GM23338 (cell line): ENCODE measurements at regions not wholly inside any gene's neighbourhood (a gene's known extent, or its start where the extent isn't known, plus 50 kb on each side); places are given as distances from the start of the nearest gene placed in this dataset.

Experiments used
- ATAC-seq: fragments of 200-7000 bp; cut with Tn5 transposase; 3 replicates; pipeline ENCODE4 v1.9.1; 2020
- DNase-seq: peaks from one replicate; pipeline ENCODE4 v3.0.0-alpha.2; 2015; ENCODE audit warnings: low spot score
- H2AFZ ChIP-seq: fragments of 200-600 bp; sonication (generic); 2 replicates; pipeline ENCODE4 v1.8.0; 2016; ENCODE audit warnings: antibody characterized with exemption, mild to moderate bottlenecking, moderate library complexity
- H3F3A ChIP-seq: fragments of 200-600 bp; sonication (generic); replicated peaks from 2 replicates; pipeline ENCODE4 v1.8.0; 2017; ENCODE audit warnings: antibody characterized with exemption, mixed run types, low read depth
- H3K27ac ChIP-seq: fragments of 200-600 bp; sonication (generic); 2 replicates; pipeline ENCODE4 v1.6.1; 2016; ENCODE audit warnings: low read depth
- H3K27me3 ChIP-seq: fragments of 200-600 bp; sonication (generic); 2 replicates; pipeline ENCODE4 v1.8.0; 2016; ENCODE audit warnings: mild to moderate bottlenecking, mixed run types, moderate library complexity; ENCODE audit not compliant: insufficient read depth
- H3K36me3 ChIP-seq: fragments of 200-600 bp; sonication (generic); 2 replicates; pipeline ENCODE4 v1.8.0; 2016; ENCODE audit warnings: mild to moderate bottlenecking; ENCODE audit not compliant: insufficient read depth
- H3K4me1 ChIP-seq: fragments of 200-600 bp; sonication (generic); 2 replicates; pipeline ENCODE4 v1.8.0; 2016; ENCODE audit warnings: mild to moderate bottlenecking, moderate library complexity; ENCODE audit not compliant: insufficient read depth
- H3K4me2 ChIP-seq: fragments of 200-600 bp; sonication (generic); 2 replicates; pipeline ENCODE4 v1.7.1; 2017; ENCODE audit warnings: mixed run types
- H3K4me3 ChIP-seq: fragments of 200-600 bp; sonication (generic); 2 replicates; pipeline ENCODE4 v1.6.1; 2016; ENCODE audit warnings: mixed run types
- H3K79me2 ChIP-seq: fragments of 200-600 bp; sonication (generic); replicated peaks from 2 replicates; pipeline ENCODE4 v1.8.0; 2017; ENCODE audit warnings: mild to moderate bottlenecking; ENCODE audit not compliant: insufficient read depth
- H3K9me2 ChIP-seq: fragments of 200-600 bp; sonication (generic); 2 replicates; pipeline ENCODE4 v1.8.0; 2017; ENCODE audit not compliant: insufficient read depth
- H4K20me1 ChIP-seq: fragments of 200-600 bp; sonication (generic); replicated peaks from 2 replicates; pipeline ENCODE4 v1.8.0; 2017; ENCODE audit warnings: mild to moderate bottlenecking; ENCODE audit not compliant: insufficient read depth
- H3K27ac Mint-ChIP-seq: 2 replicates; pipeline ENCODE4 v1.8.0; 2020; ENCODE audit warnings: inconsistent platforms, mild to moderate bottlenecking, moderate library complexity, mixed read lengths
- H3K27me3 Mint-ChIP-seq: 3 replicates; pipeline ENCODE4 v1.8.0; 2022; ENCODE audit warnings: low read depth, mild to moderate bottlenecking, moderate library complexity, mixed read lengths, inconsistent platforms; ENCODE audit not compliant: insufficient read depth, poor library complexity
- H3K36me3 Mint-ChIP-seq: 3 replicates; pipeline ENCODE4 v1.8.0; 2021; ENCODE audit warnings: low read depth, mild to moderate bottlenecking, inconsistent platforms, moderate library complexity, mixed read lengths
- H3K4me1 Mint-ChIP-seq: 3 replicates; pipeline ENCODE4 v1.8.0; 2020; ENCODE audit warnings: mild to moderate bottlenecking, inconsistent platforms, mixed read lengths
- H3K4me3 Mint-ChIP-seq: 3 replicates; pipeline ENCODE4 v1.8.0; 2021; ENCODE audit warnings: moderate library complexity, mild to moderate bottlenecking, inconsistent platforms, mixed read lengths
- H3K9me3 Mint-ChIP-seq: 3 replicates; pipeline ENCODE4 v1.8.0; 2020; ENCODE audit warnings: moderate library complexity, mild to moderate bottlenecking, inconsistent platforms, mixed read lengths
- CREB1 ChIP-seq: fragments of 250-450 bp; sonication (Bioruptor Pico); IDR thresholded peaks from 2 replicates; pipeline ENCODE4 v1.5.0; 2020; ENCODE audit warnings: low read depth, mild to moderate bottlenecking, moderate library complexity
- EZH2 ChIP-seq: fragments of 200-600 bp; sonication (generic); IDR thresholded peaks from one replicate; pipeline ENCODE4 v1.8.0; 2017; ENCODE audit warnings: antibody characterized with exemption, mild to moderate bottlenecking, low read depth; ENCODE audit not compliant: unreplicated experiment
- EZH2phosphoT487 ChIP-seq: fragments of 200-600 bp; sonication (generic); IDR thresholded peaks from one replicate; pipeline ENCODE4 v1.8.1; 2018; ENCODE audit warnings: antibody characterized with exemption; ENCODE audit not compliant: unreplicated experiment
- JUNB ChIP-seq: IDR thresholded peaks from one replicate; pipeline ENCODE4 v1.6.1; 2016; ENCODE audit warnings: antibody characterized with exemption; ENCODE audit not compliant: unreplicated experiment
- NANOG ChIP-seq: IDR thresholded peaks from 2 replicates; pipeline ENCODE4 v1.6.1; 2016; ENCODE audit warnings: antibody characterized with exemption, borderline replicate concordance
- POLR2AphosphoS5 ChIP-seq: IDR thresholded peaks from 2 replicates; pipeline ENCODE4 v1.6.1; 2016; ENCODE audit warnings: antibody characterized with exemption, low read depth
- STAT1 ChIP-seq: IDR thresholded peaks from one replicate; pipeline ENCODE4 v1.6.1; 2016; ENCODE audit warnings: antibody characterized with exemption; ENCODE audit not compliant: unreplicated experiment
- ZNF114 ChIP-seq: fragments of 250-450 bp; sonication (Bioruptor Pico); IDR thresholded peaks from 2 replicates; pipeline ENCODE4 v1.5.0; 2020; ENCODE audit warnings: mild to moderate bottlenecking, moderate library complexity
- ZNF331 ChIP-seq: fragments of 250-450 bp; sonication (Bioruptor Pico); IDR thresholded peaks from 2 replicates; pipeline ENCODE4 v1.5.0; 2020; ENCODE audit warnings: low read depth, mild to moderate bottlenecking, moderate library complexity
- TF ChIP-seq, protein P1 (sequence below), 2 experiments: fragments of 200-600 bp in 1 of 2; sonication (generic) in 1 of 2; conservative IDR thresholded peaks; 2 replicates each; pipeline versions ENCODE4 v1.5.1 to v1.6.1; 2016 to 2017; ENCODE audit warnings: antibody characterized with exemption in 2 of 2, low read depth in 2 of 2, mild to moderate bottlenecking in 2 of 2, moderate library complexity in 1 of 2
- TF ChIP-seq, protein P2 (sequence below): IDR thresholded peaks from 2 replicates; pipeline ENCODE4 v1.6.1; 2016; ENCODE audit warnings: antibody characterized with exemption
- TF ChIP-seq, protein P3 (sequence below): IDR thresholded peaks from one replicate; pipeline ENCODE4 v1.6.1; 2018; ENCODE audit warnings: antibody characterized with exemption; ENCODE audit not compliant: unreplicated experiment
- TF ChIP-seq, protein P4 (sequence below): fragments of 250-450 bp; sonication (Bioruptor Pico); IDR thresholded peaks from 2 replicates; pipeline ENCODE4 v1.5.0; 2020; ENCODE audit warnings: mild to moderate bottlenecking, moderate library complexity

DNA sequence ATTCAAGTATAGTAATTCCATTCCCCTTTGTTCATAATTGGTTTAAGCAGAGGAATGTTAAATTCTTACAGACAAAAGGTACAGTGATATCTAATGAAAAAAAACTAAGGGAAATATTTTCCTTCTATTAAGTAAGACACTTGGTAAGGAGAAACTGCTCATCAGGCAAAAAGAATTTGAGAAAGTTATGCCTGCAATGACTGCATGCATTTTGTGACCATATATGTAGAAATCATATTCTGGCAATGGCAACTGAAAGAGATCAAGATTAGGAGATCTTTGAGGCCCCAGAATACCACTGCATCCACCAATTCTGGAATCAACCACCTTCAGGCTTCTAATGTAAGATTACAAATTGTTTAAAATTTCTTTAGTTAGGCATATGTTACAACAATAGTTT lies 364.8 kb downstream of the PCDH10 start:
- H3K27me3 ChIP-seq, result no peaks in the 10 kb centered on the region
- Mint-ChIP-seq H3K27ac (no peak overlapping the region), H3K9me3 (peaks cover 12% of the 10 kb centered on the region), H3K4me3 (no peak overlapping the region), H3K36me3 (peaks cover 8% of the 10 kb centered on the region; the same call in 2 of the 3 replicates), H3K4me1 (0 out of 3 replicates have a peak, but pooled peaks cover 2% of the 10 kb centered on the region), H3K27me3 (peaks cover 3% of the 10 kb centered on the region)
- no peaks in the 10 kb centered on the region for H3K79me2 ChIP-seq
- no peak overlapping the region for H3K4me2 ChIP-seq
- H2AFZ ChIP-seq, result no peak overlapping the region
- H3F3A ChIP-seq, result no peaks in the 10 kb centered on the region
- H4K20me1 ChIP-seq, result no peaks in the 10 kb centered on the region
- H3K4me1 ChIP-seq, result no peaks in the 10 kb centered on the region
- H3K4me3 ChIP-seq, result no peak overlapping the region
- TF ChIP-seq, protein P1, sequence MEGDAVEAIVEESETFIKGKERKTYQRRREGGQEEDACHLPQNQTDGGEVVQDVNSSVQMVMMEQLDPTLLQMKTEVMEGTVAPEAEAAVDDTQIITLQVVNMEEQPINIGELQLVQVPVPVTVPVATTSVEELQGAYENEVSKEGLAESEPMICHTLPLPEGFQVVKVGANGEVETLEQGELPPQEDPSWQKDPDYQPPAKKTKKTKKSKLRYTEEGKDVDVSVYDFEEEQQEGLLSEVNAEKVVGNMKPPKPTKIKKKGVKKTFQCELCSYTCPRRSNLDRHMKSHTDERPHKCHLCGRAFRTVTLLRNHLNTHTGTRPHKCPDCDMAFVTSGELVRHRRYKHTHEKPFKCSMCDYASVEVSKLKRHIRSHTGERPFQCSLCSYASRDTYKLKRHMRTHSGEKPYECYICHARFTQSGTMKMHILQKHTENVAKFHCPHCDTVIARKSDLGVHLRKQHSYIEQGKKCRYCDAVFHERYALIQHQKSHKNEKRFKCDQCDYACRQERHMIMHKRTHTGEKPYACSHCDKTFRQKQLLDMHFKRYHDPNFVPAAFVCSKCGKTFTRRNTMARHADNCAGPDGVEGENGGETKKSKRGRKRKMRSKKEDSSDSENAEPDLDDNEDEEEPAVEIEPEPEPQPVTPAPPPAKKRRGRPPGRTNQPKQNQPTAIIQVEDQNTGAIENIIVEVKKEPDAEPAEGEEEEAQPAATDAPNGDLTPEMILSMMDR (conservative IDR thresholded peaks at IDR 0.05; ENCODE audit: low read depth in 2 of 2), result no peak
- TF ChIP-seq EZH2phosphoT487, result no peak
- TF ChIP-seq NANOG, result no peak
- no peak for TF ChIP-seq CREB1 (CRISPR knock-in tag)
- TF ChIP-seq JUNB, result no peak
- TF ChIP-seq ZNF114 (CRISPR knock-in tag), result no peak
- TF ChIP-seq POLR2AphosphoS5, result no peak
- no peak for TF ChIP-seq EZH2
- TF ChIP-seq ZNF331 (CRISPR knock-in tag), result no peak
- TF ChIP-seq STAT1, result no peak
- TF ChIP-seq, protein P2, sequence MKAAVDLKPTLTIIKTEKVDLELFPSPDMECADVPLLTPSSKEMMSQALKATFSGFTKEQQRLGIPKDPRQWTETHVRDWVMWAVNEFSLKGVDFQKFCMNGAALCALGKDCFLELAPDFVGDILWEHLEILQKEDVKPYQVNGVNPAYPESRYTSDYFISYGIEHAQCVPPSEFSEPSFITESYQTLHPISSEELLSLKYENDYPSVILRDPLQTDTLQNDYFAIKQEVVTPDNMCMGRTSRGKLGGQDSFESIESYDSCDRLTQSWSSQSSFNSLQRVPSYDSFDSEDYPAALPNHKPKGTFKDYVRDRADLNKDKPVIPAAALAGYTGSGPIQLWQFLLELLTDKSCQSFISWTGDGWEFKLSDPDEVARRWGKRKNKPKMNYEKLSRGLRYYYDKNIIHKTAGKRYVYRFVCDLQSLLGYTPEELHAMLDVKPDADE, result no peak
- TF ChIP-seq, protein P3, sequence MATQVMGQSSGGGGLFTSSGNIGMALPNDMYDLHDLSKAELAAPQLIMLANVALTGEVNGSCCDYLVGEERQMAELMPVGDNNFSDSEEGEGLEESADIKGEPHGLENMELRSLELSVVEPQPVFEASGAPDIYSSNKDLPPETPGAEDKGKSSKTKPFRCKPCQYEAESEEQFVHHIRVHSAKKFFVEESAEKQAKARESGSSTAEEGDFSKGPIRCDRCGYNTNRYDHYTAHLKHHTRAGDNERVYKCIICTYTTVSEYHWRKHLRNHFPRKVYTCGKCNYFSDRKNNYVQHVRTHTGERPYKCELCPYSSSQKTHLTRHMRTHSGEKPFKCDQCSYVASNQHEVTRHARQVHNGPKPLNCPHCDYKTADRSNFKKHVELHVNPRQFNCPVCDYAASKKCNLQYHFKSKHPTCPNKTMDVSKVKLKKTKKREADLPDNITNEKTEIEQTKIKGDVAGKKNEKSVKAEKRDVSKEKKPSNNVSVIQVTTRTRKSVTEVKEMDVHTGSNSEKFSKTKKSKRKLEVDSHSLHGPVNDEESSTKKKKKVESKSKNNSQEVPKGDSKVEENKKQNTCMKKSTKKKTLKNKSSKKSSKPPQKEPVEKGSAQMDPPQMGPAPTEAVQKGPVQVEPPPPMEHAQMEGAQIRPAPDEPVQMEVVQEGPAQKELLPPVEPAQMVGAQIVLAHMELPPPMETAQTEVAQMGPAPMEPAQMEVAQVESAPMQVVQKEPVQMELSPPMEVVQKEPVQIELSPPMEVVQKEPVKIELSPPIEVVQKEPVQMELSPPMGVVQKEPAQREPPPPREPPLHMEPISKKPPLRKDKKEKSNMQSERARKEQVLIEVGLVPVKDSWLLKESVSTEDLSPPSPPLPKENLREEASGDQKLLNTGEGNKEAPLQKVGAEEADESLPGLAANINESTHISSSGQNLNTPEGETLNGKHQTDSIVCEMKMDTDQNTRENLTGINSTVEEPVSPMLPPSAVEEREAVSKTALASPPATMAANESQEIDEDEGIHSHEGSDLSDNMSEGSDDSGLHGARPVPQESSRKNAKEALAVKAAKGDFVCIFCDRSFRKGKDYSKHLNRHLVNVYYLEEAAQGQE, result no peak
- TF ChIP-seq, protein P4, sequence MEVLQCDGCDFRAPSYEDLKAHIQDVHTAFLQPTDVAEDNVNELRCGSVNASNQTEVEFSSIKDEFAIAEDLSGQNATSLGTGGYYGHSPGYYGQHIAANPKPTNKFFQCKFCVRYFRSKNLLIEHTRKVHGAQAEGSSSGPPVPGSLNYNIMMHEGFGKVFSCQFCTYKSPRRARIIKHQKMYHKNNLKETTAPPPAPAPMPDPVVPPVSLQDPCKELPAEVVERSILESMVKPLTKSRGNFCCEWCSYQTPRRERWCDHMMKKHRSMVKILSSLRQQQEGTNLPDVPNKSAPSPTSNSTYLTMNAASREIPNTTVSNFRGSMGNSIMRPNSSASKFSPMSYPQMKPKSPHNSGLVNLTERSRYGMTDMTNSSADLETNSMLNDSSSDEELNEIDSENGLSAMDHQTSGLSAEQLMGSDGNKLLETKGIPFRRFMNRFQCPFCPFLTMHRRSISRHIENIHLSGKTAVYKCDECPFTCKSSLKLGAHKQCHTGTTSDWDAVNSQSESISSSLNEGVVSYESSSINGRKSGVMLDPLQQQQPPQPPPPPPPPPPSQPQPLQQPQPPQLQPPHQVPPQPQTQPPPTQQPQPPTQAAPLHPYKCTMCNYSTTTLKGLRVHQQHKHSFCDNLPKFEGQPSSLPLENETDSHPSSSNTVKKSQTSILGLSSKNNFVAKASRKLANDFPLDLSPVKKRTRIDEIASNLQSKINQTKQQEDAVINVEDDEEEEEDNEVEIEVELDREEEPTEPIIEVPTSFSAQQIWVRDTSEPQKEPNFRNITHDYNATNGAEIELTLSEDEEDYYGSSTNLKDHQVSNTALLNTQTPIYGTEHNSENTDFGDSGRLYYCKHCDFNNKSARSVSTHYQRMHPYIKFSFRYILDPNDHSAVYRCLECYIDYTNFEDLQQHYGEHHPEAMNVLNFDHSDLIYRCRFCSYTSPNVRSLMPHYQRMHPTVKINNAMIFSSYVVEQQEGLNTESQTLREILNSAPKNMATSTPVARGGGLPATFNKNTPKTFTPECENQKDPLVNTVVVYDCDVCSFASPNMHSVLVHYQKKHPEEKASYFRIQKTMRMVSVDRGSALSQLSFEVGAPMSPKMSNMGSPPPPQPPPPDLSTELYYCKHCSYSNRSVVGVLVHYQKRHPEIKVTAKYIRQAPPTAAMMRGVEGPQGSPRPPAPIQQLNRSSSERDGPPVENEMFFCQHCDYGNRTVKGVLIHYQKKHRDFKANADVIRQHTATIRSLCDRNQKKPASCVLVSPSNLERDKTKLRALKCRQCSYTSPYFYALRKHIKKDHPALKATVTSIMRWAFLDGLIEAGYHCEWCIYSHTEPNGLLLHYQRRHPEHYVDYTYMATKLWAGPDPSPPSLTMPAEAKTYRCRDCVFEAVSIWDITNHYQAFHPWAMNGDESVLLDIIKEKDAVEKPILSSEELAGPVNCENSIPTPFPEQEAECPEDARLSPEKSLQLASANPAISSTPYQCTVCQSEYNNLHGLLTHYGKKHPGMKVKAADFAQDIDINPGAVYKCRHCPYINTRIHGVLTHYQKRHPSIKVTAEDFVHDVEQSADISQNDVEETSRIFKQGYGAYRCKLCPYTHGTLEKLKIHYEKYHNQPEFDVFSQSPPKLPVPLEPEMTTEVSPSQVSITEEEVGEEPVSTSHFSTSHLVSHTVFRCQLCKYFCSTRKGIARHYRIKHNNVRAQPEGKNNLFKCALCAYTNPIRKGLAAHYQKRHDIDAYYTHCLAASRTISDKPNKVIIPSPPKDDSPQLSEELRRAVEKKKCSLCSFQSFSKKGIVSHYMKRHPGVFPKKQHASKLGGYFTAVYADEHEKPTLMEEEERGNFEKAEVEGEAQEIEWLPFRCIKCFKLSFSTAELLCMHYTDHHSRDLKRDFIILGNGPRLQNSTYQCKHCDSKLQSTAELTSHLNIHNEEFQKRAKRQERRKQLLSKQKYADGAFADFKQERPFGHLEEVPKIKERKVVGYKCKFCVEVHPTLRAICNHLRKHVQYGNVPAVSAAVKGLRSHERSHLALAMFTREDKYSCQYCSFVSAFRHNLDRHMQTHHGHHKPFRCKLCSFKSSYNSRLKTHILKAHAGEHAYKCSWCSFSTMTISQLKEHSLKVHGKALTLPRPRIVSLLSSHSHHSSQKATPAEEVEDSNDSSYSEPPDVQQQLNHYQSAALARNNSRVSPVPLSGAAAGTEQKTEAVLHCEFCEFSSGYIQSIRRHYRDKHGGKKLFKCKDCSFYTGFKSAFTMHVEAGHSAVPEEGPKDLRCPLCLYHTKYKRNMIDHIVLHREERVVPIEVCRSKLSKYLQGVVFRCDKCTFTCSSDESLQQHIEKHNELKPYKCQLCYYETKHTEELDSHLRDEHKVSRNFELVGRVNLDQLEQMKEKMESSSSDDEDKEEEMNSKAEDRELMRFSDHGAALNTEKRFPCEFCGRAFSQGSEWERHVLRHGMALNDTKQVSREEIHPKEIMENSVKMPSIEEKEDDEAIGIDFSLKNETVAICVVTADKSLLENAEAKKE (CRISPR knock-in tag), result no peak
- no peak overlapping the region for H3K27ac ChIP-seq
- no peaks in the 10 kb centered on the region for H3K36me3 ChIP-seq
- H3K9me2 ChIP-seq, result no peaks in the 10 kb centered on the region
- ATAC-seq, result no peak
- no peak for DNase-seq
